ENCODE measurements at regions not wholly inside any gene's neighbourhood (a gene's known extent, or its start where the extent isn't known, plus 50 kb on each side); places are given as distances from the start of the nearest gene placed in this dataset.

DNA sequence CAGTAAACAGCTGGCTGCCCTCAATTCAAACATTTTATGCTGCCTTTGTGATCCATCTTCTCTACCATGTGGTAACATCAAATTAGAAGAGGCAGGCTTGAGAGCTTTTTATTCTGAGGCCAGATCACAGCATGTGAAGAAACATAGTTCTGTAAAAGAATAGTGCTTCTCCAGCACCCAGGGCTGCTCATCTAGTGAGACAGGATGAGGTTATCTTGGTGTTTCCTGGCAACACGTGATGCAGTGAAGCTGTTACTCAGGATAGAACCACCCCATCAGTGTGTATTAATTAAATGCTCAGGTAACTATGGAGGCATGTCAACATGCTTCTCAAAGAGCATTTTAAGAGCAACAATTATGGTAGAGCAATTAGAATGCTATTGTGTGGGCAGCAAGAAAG is 400.5 kb upstream of the ACO1 start:
- TF ChIP-seq, protein P1, sequence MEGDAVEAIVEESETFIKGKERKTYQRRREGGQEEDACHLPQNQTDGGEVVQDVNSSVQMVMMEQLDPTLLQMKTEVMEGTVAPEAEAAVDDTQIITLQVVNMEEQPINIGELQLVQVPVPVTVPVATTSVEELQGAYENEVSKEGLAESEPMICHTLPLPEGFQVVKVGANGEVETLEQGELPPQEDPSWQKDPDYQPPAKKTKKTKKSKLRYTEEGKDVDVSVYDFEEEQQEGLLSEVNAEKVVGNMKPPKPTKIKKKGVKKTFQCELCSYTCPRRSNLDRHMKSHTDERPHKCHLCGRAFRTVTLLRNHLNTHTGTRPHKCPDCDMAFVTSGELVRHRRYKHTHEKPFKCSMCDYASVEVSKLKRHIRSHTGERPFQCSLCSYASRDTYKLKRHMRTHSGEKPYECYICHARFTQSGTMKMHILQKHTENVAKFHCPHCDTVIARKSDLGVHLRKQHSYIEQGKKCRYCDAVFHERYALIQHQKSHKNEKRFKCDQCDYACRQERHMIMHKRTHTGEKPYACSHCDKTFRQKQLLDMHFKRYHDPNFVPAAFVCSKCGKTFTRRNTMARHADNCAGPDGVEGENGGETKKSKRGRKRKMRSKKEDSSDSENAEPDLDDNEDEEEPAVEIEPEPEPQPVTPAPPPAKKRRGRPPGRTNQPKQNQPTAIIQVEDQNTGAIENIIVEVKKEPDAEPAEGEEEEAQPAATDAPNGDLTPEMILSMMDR (IDR thresholded peaks at IDR 0.05; ENCODE audit: extremely low read depth in 1 of 2, insufficient read depth in 1 of 2, low read depth in 1 of 2, low read length in 2 of 2) = no peak
- TF ChIP-seq POLR2AphosphoS5 (IDR thresholded peaks at IDR 0.05; ENCODE audit: insufficient read depth, low read depth, low read length) = no peak
- TF ChIP-seq, protein P2, sequence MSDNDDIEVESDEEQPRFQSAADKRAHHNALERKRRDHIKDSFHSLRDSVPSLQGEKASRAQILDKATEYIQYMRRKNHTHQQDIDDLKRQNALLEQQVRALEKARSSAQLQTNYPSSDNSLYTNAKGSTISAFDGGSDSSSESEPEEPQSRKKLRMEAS (IDR thresholded peaks at IDR 0.05; ENCODE audit: insufficient read depth, insufficient read length) = no peak
- TF ChIP-seq POLR2A (IDR thresholded peaks at IDR 0.05; ENCODE audit: low read depth, low read length) = no peak
- no peak for TF ChIP-seq EZH2 (IDR thresholded peaks at IDR 0.05; ENCODE audit: borderline replicate concordance, low read depth, low read length, severe bottlenecking)
